OCI-LY7 (cell line): ENCODE measurements at regions not wholly inside any gene's neighbourhood (a gene's known extent, or its start where the extent isn't known, plus 50 kb on each side); places are given as distances from the start of the nearest gene placed in this dataset.

ENCODE experiments used
- EZH2phosphoT487 ChIP-seq: fragments of 200-600 bp; sonication (generic); IDR thresholded peaks from 2 replicates; pipeline ENCODE4 v1.6.1; 2018; ENCODE audit warnings: low read depth, borderline replicate concordance, mild to moderate bottlenecking, mixed run types, antibody characterized with exemption, low read length, moderate library complexity, mixed read lengths
- TF ChIP-seq, protein P1 (sequence below): fragments of 200-600 bp; sonication (generic); conservative IDR thresholded peaks from 2 replicates; pipeline ENCODE4 v1.5.1; 2014; ENCODE audit warnings: mild to moderate bottlenecking, antibody characterized with exemption, low read length, moderate library complexity, mixed read lengths

DNA sequence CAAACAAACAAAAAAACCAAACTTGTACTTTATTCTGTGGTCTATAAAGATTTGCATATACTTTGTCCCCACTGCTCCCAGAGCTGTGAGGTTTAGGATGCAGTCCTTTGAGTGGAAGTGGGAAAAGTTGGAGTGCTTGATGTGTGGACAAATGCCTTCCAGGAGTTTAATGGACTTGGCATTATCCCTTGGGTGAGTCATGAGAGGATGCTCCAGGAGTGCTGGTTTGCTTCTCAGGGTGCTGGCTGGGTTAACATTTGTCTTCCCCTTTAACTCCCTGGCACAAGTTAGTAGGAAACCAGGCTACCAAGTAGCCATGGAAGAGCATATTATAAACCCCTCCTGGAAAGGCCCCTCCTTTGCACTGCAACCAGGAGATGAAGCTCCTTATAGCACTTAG is 417.4 kb upstream of the RIOK2 start:
- TF ChIP-seq, protein P1, sequence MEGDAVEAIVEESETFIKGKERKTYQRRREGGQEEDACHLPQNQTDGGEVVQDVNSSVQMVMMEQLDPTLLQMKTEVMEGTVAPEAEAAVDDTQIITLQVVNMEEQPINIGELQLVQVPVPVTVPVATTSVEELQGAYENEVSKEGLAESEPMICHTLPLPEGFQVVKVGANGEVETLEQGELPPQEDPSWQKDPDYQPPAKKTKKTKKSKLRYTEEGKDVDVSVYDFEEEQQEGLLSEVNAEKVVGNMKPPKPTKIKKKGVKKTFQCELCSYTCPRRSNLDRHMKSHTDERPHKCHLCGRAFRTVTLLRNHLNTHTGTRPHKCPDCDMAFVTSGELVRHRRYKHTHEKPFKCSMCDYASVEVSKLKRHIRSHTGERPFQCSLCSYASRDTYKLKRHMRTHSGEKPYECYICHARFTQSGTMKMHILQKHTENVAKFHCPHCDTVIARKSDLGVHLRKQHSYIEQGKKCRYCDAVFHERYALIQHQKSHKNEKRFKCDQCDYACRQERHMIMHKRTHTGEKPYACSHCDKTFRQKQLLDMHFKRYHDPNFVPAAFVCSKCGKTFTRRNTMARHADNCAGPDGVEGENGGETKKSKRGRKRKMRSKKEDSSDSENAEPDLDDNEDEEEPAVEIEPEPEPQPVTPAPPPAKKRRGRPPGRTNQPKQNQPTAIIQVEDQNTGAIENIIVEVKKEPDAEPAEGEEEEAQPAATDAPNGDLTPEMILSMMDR: no peak
- no peak for TF ChIP-seq EZH2phosphoT487
